ENCODE measurements at regions not wholly inside any gene's neighbourhood (a gene's known extent, or its start where the extent isn't known, plus 50 kb on each side); places are given as distances from the start of the nearest gene placed in this dataset.
A peak's percentile ranks its signal among the peaks of the same experiment; 100 is the strongest.

DNA sequence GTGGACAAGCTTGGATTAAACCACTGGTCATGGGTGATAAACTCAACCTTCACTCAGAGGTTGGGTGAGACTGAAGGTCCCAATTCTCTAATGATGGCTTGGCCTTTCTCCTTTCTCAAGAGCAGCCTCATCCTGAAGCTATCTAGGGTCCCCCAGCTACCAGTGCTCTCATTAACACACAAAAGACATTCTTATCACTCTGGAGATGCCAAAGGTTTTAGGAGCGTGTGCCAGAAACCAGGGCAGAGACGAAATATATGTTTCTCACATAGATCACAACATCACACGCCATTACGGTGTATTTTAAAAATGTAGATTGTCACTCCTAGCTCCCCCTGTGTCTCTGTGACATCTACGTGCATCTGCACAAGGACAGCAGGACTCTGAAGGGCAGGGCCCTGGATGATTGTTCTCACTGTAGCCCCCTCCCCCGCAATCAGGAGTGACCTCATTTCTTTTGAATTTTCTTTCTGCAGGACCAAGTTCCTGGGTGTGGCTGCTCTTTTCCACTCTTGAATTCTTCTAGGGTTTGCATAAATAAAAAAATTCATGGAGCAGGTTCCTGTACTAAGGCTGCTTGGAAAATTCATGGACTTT is 311.3 kb downstream of the GADD45G start:
- Histone ChIP-seq H2AFZ (ENCODE audit: low read length) (no peak overlapping the region), H3K4me2 (ENCODE audit: low read length) (no peak overlapping the region), H3K27ac (ENCODE audit: low read depth, low read length, poor library complexity, severe bottlenecking) (no peak overlapping the region), H3K9me3 (ENCODE audit: low read length) (no peaks in the 10 kb centered on the region), H3K36me3 (ENCODE audit: insufficient read depth, low read length) (no peaks in the 10 kb centered on the region), H3K4me1 (ENCODE audit: insufficient read depth, low read length, poor library complexity, severe bottlenecking) (no peaks in the 10 kb centered on the region), H3K79me2 (ENCODE audit: insufficient read depth, low read depth, low read length) (no peaks in the 10 kb centered on the region), H4K20me1 (ENCODE audit: insufficient read depth, low read length) (no peaks in the 10 kb centered on the region), H3K9me2 (ENCODE audit: insufficient read depth, low read length) (no peaks in the 10 kb centered on the region), H3K4me3 (ENCODE audit: low read depth, low read length, poor library complexity, severe bottlenecking) (no peak overlapping the region)
- CTCF ChIA-PET (ENCODE audit: unreplicated experiment): no interaction called here
- no peak for TF ChIP-seq EZH2phosphoT487 (IDR thresholded peaks at IDR 0.05; ENCODE audit: borderline replicate concordance, low read depth, low read length)
- TF ChIP-seq, protein P1, sequence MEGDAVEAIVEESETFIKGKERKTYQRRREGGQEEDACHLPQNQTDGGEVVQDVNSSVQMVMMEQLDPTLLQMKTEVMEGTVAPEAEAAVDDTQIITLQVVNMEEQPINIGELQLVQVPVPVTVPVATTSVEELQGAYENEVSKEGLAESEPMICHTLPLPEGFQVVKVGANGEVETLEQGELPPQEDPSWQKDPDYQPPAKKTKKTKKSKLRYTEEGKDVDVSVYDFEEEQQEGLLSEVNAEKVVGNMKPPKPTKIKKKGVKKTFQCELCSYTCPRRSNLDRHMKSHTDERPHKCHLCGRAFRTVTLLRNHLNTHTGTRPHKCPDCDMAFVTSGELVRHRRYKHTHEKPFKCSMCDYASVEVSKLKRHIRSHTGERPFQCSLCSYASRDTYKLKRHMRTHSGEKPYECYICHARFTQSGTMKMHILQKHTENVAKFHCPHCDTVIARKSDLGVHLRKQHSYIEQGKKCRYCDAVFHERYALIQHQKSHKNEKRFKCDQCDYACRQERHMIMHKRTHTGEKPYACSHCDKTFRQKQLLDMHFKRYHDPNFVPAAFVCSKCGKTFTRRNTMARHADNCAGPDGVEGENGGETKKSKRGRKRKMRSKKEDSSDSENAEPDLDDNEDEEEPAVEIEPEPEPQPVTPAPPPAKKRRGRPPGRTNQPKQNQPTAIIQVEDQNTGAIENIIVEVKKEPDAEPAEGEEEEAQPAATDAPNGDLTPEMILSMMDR (conservative IDR thresholded peaks at IDR 0.05; ENCODE audit: low read length): no peak
- no TSS peak for BruUV-seq (replicated peaks)
- intact Hi-C loops (cut with micrococcal nuclease; ENCODE audit: unreplicated experiment): loop anchor here (10.0 kb wide), 1 partner anchor 189 kb away; no protein-coding TSS in a partner anchor
- POLR2A ChIA-PET: no interaction called here
- DNase-seq (ENCODE audit: low spot score): no peak

DNA sequence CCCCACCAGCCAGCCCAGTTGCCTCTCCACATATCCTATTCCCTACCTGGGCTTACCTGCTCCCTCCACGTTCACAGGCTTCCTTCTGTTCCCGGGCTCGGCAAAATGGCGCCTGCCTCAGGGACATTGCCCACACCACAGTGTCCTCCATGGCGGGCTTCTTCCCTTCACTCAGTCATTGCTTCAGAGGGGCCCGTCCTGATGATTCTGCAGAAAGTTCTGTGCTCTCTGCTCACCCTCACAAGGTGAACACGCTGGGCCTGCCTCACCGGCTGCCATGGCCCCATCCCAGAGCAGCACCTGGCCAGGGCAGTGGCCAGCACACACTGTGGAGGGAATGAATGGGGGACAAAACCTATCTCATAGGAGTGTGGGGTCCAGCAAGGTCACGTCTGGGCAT is 313.0 kb downstream of the GADD45G start:
- intact Hi-C loops (cut with micrococcal nuclease; ENCODE audit: unreplicated experiment): loop anchor here (10.0 kb wide), 1 partner anchor 187 kb away; no protein-coding TSS in a partner anchor
- Histone ChIP-seq H3K79me2 (ENCODE audit: insufficient read depth, low read depth, low read length) (no peaks in the 10 kb centered on the region), H2AFZ (ENCODE audit: low read length) (no peak overlapping the region), H3K4me1 (ENCODE audit: insufficient read depth, low read length, poor library complexity, severe bottlenecking) (no peaks in the 10 kb centered on the region), H3K27ac (ENCODE audit: low read depth, low read length, poor library complexity, severe bottlenecking) (no peak overlapping the region), H3K4me2 (ENCODE audit: low read length) (no peak overlapping the region), H3K9me3 (ENCODE audit: low read length) (no peaks in the 10 kb centered on the region), H3K9me2 (ENCODE audit: insufficient read depth, low read length) (no peaks in the 10 kb centered on the region), H4K20me1 (ENCODE audit: insufficient read depth, low read length) (no peaks in the 10 kb centered on the region), H3K36me3 (ENCODE audit: insufficient read depth, low read length) (no peaks in the 10 kb centered on the region), H3K4me3 (ENCODE audit: low read depth, low read length, poor library complexity, severe bottlenecking) (no peak overlapping the region)
- no peak for DNase-seq (ENCODE audit: low spot score)
- TF ChIP-seq, protein P1 (conservative IDR thresholded peaks at IDR 0.05; ENCODE audit: low read length): no peak
- POLR2A ChIA-PET: no interaction called here
- CTCF ChIA-PET (ENCODE audit: unreplicated experiment): no interaction called here
- no TSS peak for BruUV-seq (replicated peaks)

DNA sequence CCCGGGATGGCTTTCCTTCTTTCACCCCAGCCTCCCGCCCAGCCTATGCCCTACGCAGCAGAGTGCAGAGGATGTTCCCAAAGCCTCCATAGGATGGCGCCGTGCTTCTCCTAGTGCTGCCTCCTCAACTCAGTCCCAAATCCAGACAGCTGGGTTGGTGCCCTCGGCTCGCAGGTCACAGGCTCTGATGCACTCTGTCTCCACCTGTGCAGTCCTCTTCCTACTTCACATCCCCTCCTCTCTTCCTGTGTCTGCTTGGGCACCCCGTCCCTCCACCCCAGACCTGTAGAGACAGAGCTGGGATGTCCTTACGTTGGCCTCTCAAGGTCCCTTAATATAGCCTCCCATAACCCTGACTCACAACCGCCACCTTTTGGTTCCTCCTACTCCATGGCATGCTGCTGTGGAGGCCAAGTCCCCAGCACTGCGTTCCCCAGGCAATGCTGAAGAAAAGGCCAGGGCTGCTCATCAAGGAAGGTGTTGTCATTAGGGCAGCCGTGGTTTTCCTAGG is 314.4 kb downstream of the GADD45G start:
- Histone ChIP-seq H3K27ac (ENCODE audit: low read depth, low read length, poor library complexity, severe bottlenecking) (no peak overlapping the region), H3K9me2 (ENCODE audit: insufficient read depth, low read length) (no peaks in the 10 kb centered on the region), H3K79me2 (ENCODE audit: insufficient read depth, low read depth, low read length) (no peaks in the 10 kb centered on the region), H3K36me3 (ENCODE audit: insufficient read depth, low read length) (no peaks in the 10 kb centered on the region), H3K4me3 (ENCODE audit: low read depth, low read length, poor library complexity, severe bottlenecking) (no peak overlapping the region), H3K9me3 (ENCODE audit: low read length) (no peaks in the 10 kb centered on the region), H3K4me2 (ENCODE audit: low read length) (no peak overlapping the region), H3K4me1 (ENCODE audit: insufficient read depth, low read length, poor library complexity, severe bottlenecking) (no peaks in the 10 kb centered on the region), H4K20me1 (ENCODE audit: insufficient read depth, low read length) (no peaks in the 10 kb centered on the region), H2AFZ (ENCODE audit: low read length) (no peak overlapping the region)
- BruUV-seq (replicated peaks): no TSS peak
- intact Hi-C loops (cut with micrococcal nuclease; ENCODE audit: unreplicated experiment): loop anchor here (1.0 to 10.0 kb wide), 2 partner anchors 186 to 316 kb away; no protein-coding TSS in a partner anchor
- no peak for TF ChIP-seq EZH2phosphoT487 (IDR thresholded peaks at IDR 0.05; ENCODE audit: borderline replicate concordance, low read depth, low read length)
- TF ChIP-seq, protein P1 (conservative IDR thresholded peaks at IDR 0.05; ENCODE audit: low read length): peak; percentile 57
- peak; percentile 40 for DNase-seq (ENCODE audit: low spot score)
- ChIA-PET CTCF (ENCODE audit: unreplicated experiment) (no interaction called here), POLR2A (no interaction called here)

Data from OCI-LY7 (cell line).